GM23338 (cell line): ENCODE measurements at regions not wholly inside any gene's neighbourhood (a gene's known extent, or its start where the extent isn't known, plus 50 kb on each side); places are given as distances from the start of the nearest gene placed in this dataset.

Experiments used
- ATAC-seq: fragments of 200-7000 bp; cut with Tn5 transposase; 3 replicates; pipeline ENCODE4 v1.9.1; 2020
- DNase-seq: peaks from one replicate; pipeline ENCODE4 v3.0.0-alpha.2; 2015; ENCODE audit warnings: low spot score
- H2AFZ ChIP-seq: fragments of 200-600 bp; sonication (generic); 2 replicates; pipeline ENCODE4 v1.8.0; 2016; ENCODE audit warnings: antibody characterized with exemption, mild to moderate bottlenecking, moderate library complexity
- H3F3A ChIP-seq: fragments of 200-600 bp; sonication (generic); replicated peaks from 2 replicates; pipeline ENCODE4 v1.8.0; 2017; ENCODE audit warnings: antibody characterized with exemption, mixed run types, low read depth
- H3K27ac ChIP-seq: fragments of 200-600 bp; sonication (generic); 2 replicates; pipeline ENCODE4 v1.6.1; 2016; ENCODE audit warnings: low read depth
- H3K27me3 ChIP-seq: fragments of 200-600 bp; sonication (generic); 2 replicates; pipeline ENCODE4 v1.8.0; 2016; ENCODE audit warnings: mild to moderate bottlenecking, mixed run types, moderate library complexity; ENCODE audit not compliant: insufficient read depth
- H3K36me3 ChIP-seq: fragments of 200-600 bp; sonication (generic); 2 replicates; pipeline ENCODE4 v1.8.0; 2016; ENCODE audit warnings: mild to moderate bottlenecking; ENCODE audit not compliant: insufficient read depth
- H3K4me1 ChIP-seq: fragments of 200-600 bp; sonication (generic); 2 replicates; pipeline ENCODE4 v1.8.0; 2016; ENCODE audit warnings: mild to moderate bottlenecking, moderate library complexity; ENCODE audit not compliant: insufficient read depth
- H3K4me2 ChIP-seq: fragments of 200-600 bp; sonication (generic); 2 replicates; pipeline ENCODE4 v1.7.1; 2017; ENCODE audit warnings: mixed run types
- H3K4me3 ChIP-seq: fragments of 200-600 bp; sonication (generic); 2 replicates; pipeline ENCODE4 v1.6.1; 2016; ENCODE audit warnings: mixed run types
- H3K79me2 ChIP-seq: fragments of 200-600 bp; sonication (generic); replicated peaks from 2 replicates; pipeline ENCODE4 v1.8.0; 2017; ENCODE audit warnings: mild to moderate bottlenecking; ENCODE audit not compliant: insufficient read depth
- H3K9me2 ChIP-seq: fragments of 200-600 bp; sonication (generic); 2 replicates; pipeline ENCODE4 v1.8.0; 2017; ENCODE audit not compliant: insufficient read depth
- H4K20me1 ChIP-seq: fragments of 200-600 bp; sonication (generic); replicated peaks from 2 replicates; pipeline ENCODE4 v1.8.0; 2017; ENCODE audit warnings: mild to moderate bottlenecking; ENCODE audit not compliant: insufficient read depth
- H3K27ac Mint-ChIP-seq: 2 replicates; pipeline ENCODE4 v1.8.0; 2020; ENCODE audit warnings: inconsistent platforms, mild to moderate bottlenecking, moderate library complexity, mixed read lengths
- H3K27me3 Mint-ChIP-seq: 3 replicates; pipeline ENCODE4 v1.8.0; 2022; ENCODE audit warnings: low read depth, mild to moderate bottlenecking, moderate library complexity, mixed read lengths, inconsistent platforms; ENCODE audit not compliant: insufficient read depth, poor library complexity
- H3K36me3 Mint-ChIP-seq: 3 replicates; pipeline ENCODE4 v1.8.0; 2021; ENCODE audit warnings: low read depth, mild to moderate bottlenecking, inconsistent platforms, moderate library complexity, mixed read lengths
- H3K4me1 Mint-ChIP-seq: 3 replicates; pipeline ENCODE4 v1.8.0; 2020; ENCODE audit warnings: mild to moderate bottlenecking, inconsistent platforms, mixed read lengths
- H3K4me3 Mint-ChIP-seq: 3 replicates; pipeline ENCODE4 v1.8.0; 2021; ENCODE audit warnings: moderate library complexity, mild to moderate bottlenecking, inconsistent platforms, mixed read lengths
- H3K9me3 Mint-ChIP-seq: 3 replicates; pipeline ENCODE4 v1.8.0; 2020; ENCODE audit warnings: moderate library complexity, mild to moderate bottlenecking, inconsistent platforms, mixed read lengths
- CREB1 ChIP-seq: fragments of 250-450 bp; sonication (Bioruptor Pico); IDR thresholded peaks from 2 replicates; pipeline ENCODE4 v1.5.0; 2020; ENCODE audit warnings: low read depth, mild to moderate bottlenecking, moderate library complexity
- CTCF ChIP-seq, 2 experiments: fragments of 200-600 bp in 1 of 2; sonication (generic) in 1 of 2; conservative IDR thresholded peaks; 2 replicates each; pipeline versions ENCODE4 v1.5.1 to v1.6.1; 2016 to 2017; ENCODE audit warnings: antibody characterized with exemption in 2 of 2, low read depth in 2 of 2, mild to moderate bottlenecking in 2 of 2, moderate library complexity in 1 of 2
- EZH2 ChIP-seq: fragments of 200-600 bp; sonication (generic); IDR thresholded peaks from one replicate; pipeline ENCODE4 v1.8.0; 2017; ENCODE audit warnings: antibody characterized with exemption, mild to moderate bottlenecking, low read depth; ENCODE audit not compliant: unreplicated experiment
- EZH2phosphoT487 ChIP-seq: fragments of 200-600 bp; sonication (generic); IDR thresholded peaks from one replicate; pipeline ENCODE4 v1.8.1; 2018; ENCODE audit warnings: antibody characterized with exemption; ENCODE audit not compliant: unreplicated experiment
- JUNB ChIP-seq: IDR thresholded peaks from one replicate; pipeline ENCODE4 v1.6.1; 2016; ENCODE audit warnings: antibody characterized with exemption; ENCODE audit not compliant: unreplicated experiment
- NANOG ChIP-seq: IDR thresholded peaks from 2 replicates; pipeline ENCODE4 v1.6.1; 2016; ENCODE audit warnings: antibody characterized with exemption, borderline replicate concordance
- POLR2AphosphoS5 ChIP-seq: IDR thresholded peaks from 2 replicates; pipeline ENCODE4 v1.6.1; 2016; ENCODE audit warnings: antibody characterized with exemption, low read depth
- STAT1 ChIP-seq: IDR thresholded peaks from one replicate; pipeline ENCODE4 v1.6.1; 2016; ENCODE audit warnings: antibody characterized with exemption; ENCODE audit not compliant: unreplicated experiment
- ZNF114 ChIP-seq: fragments of 250-450 bp; sonication (Bioruptor Pico); IDR thresholded peaks from 2 replicates; pipeline ENCODE4 v1.5.0; 2020; ENCODE audit warnings: mild to moderate bottlenecking, moderate library complexity
- ZNF331 ChIP-seq: fragments of 250-450 bp; sonication (Bioruptor Pico); IDR thresholded peaks from 2 replicates; pipeline ENCODE4 v1.5.0; 2020; ENCODE audit warnings: low read depth, mild to moderate bottlenecking, moderate library complexity
- ZNF462 ChIP-seq: fragments of 250-450 bp; sonication (Bioruptor Pico); IDR thresholded peaks from 2 replicates; pipeline ENCODE4 v1.5.0; 2020; ENCODE audit warnings: mild to moderate bottlenecking, moderate library complexity
- TF ChIP-seq, protein P1 (sequence below): IDR thresholded peaks from one replicate; pipeline ENCODE4 v1.6.1; 2018; ENCODE audit warnings: antibody characterized with exemption; ENCODE audit not compliant: unreplicated experiment

- H4K20me1 ChIP-seq, result no peaks in the 10 kb centered on the region
- H3K27ac Mint-ChIP-seq, result no peak overlapping the region
- peaks cover 3% of the 10 kb centered on the region; the same call in 2 of the 3 replicates for H3K4me1 Mint-ChIP-seq
- no peak overlapping the region for H3K4me2 ChIP-seq
- H3K4me1 ChIP-seq, result no peaks in the 10 kb centered on the region
- no peak overlapping the region for H3K27ac ChIP-seq
- no peak for TF ChIP-seq STAT1
- no peak for TF ChIP-seq POLR2AphosphoS5
- TF ChIP-seq EZH2, result no peak
- TF ChIP-seq JUNB, result no peak
- TF ChIP-seq EZH2phosphoT487, result no peak
- TF ChIP-seq ZNF462 (CRISPR knock-in tag), result no peak
- no peak for TF ChIP-seq CTCF (conservative IDR thresholded peaks at IDR 0.05; ENCODE audit: low read depth in 2 of 2)
- TF ChIP-seq, protein P1, sequence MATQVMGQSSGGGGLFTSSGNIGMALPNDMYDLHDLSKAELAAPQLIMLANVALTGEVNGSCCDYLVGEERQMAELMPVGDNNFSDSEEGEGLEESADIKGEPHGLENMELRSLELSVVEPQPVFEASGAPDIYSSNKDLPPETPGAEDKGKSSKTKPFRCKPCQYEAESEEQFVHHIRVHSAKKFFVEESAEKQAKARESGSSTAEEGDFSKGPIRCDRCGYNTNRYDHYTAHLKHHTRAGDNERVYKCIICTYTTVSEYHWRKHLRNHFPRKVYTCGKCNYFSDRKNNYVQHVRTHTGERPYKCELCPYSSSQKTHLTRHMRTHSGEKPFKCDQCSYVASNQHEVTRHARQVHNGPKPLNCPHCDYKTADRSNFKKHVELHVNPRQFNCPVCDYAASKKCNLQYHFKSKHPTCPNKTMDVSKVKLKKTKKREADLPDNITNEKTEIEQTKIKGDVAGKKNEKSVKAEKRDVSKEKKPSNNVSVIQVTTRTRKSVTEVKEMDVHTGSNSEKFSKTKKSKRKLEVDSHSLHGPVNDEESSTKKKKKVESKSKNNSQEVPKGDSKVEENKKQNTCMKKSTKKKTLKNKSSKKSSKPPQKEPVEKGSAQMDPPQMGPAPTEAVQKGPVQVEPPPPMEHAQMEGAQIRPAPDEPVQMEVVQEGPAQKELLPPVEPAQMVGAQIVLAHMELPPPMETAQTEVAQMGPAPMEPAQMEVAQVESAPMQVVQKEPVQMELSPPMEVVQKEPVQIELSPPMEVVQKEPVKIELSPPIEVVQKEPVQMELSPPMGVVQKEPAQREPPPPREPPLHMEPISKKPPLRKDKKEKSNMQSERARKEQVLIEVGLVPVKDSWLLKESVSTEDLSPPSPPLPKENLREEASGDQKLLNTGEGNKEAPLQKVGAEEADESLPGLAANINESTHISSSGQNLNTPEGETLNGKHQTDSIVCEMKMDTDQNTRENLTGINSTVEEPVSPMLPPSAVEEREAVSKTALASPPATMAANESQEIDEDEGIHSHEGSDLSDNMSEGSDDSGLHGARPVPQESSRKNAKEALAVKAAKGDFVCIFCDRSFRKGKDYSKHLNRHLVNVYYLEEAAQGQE, result no peak
- no peak for TF ChIP-seq ZNF331 (CRISPR knock-in tag)
- no peak for TF ChIP-seq NANOG
- no peak for TF ChIP-seq CREB1 (CRISPR knock-in tag)
- TF ChIP-seq ZNF114 (CRISPR knock-in tag), result no peak
- peaks cover 3% of the 10 kb centered on the region for H3K9me3 Mint-ChIP-seq
- 0 out of 3 replicates have a peak, but pooled peaks cover 5% of the 10 kb centered on the region for H3K36me3 Mint-ChIP-seq
- no peak overlapping the region for H3K4me3 ChIP-seq
- H3K27me3 Mint-ChIP-seq, result peaks cover under 1% of the 10 kb centered on the region
- H3K27me3 ChIP-seq, result no peaks in the 10 kb centered on the region
- H3K4me3 Mint-ChIP-seq, result no peak overlapping the region
- no peaks in the 10 kb centered on the region for H3K9me2 ChIP-seq
- H2AFZ ChIP-seq, result no peak overlapping the region
- DNase-seq (no peak), ATAC-seq (no peak)
- H3K36me3 ChIP-seq, result no peaks in the 10 kb centered on the region
- no peaks in the 10 kb centered on the region for H3F3A ChIP-seq
- H3K79me2 ChIP-seq, result no peaks in the 10 kb centered on the region
These were observed 725.5 kb downstream of the DNAJB9 start for GRCh38 chr7:109295158-109295557.
